ENCODE measurements at regions not wholly inside any gene's neighbourhood (a gene's known extent, or its start where the extent isn't known, plus 50 kb on each side); places are given as distances from the start of the nearest gene placed in this dataset.

GRCh38 chr2:181378491-181378890 is 78.7 kb upstream of the ITGA4 start:
- no peaks in the 10 kb centered on the region for H3K79me1 ChIP-seq (ENCODE audit: low read depth in 1 of 2, low read length in 2 of 2)
- intact Hi-C loops (cut with micrococcal nuclease) (no loop called here), in situ Hi-C loops (cut with MboI; ENCODE audit: low sequenced_read_pairs) (no loop called here), dilution Hi-C loops (cut with HindIII; ENCODE audit: low sequenced_read_pairs, unreplicated experiment) (no loop called here)
- no peak overlapping the region for H3K4me2 ChIP-seq (ENCODE audit: low read depth, low read length)
- ATAC-seq (ENCODE audit: low read depth) (no peak), DNase-seq (no peak)
- no peak overlapping the region for H3K23ac ChIP-seq (ENCODE audit: low read depth, low read length)
- H2BK5ac ChIP-seq (ENCODE audit: low read depth, low read length, poor library complexity, severe bottlenecking): no peak overlapping the region
- H4K20me1 ChIP-seq (ENCODE audit: insufficient read depth, low read length): no peaks in the 10 kb centered on the region
- no peak overlapping the region for H4K8ac ChIP-seq (ENCODE audit: low read depth in 2 of 2, low read length in 2 of 2)
- no peak overlapping the region for H3K27ac ChIP-seq (ENCODE audit: insufficient read depth, low read length)
- no peak overlapping the region for H2BK15ac ChIP-seq (ENCODE audit: low read depth, low read length)
- H4K91ac ChIP-seq (ENCODE audit: insufficient read depth, low read depth, low read length): no peak overlapping the region
- H3K56ac ChIP-seq (ENCODE audit: extremely low read depth, insufficient read depth, low read length): no peak overlapping the region
- no peak overlapping the region for H3K14ac ChIP-seq (replicated peaks; ENCODE audit: low read depth, low read length)
- no peak overlapping the region for H2AK5ac ChIP-seq (ENCODE audit: low read depth, low read length)
- no peak overlapping the region for H3K4ac ChIP-seq (ENCODE audit: low read depth, low read length)
- H2AK9ac ChIP-seq (replicated peaks; ENCODE audit: low read depth, low read length, poor library complexity): no peak overlapping the region
- H4K5ac ChIP-seq (ENCODE audit: low read depth, low read length): no peak overlapping the region
- H3K18ac ChIP-seq (ENCODE audit: low read depth, low read length): no peak overlapping the region
- H3K4me1 ChIP-seq (ENCODE audit: control insufficient read depth, insufficient read depth, low read length): no peaks in the 10 kb centered on the region
- H3K9ac ChIP-seq (ENCODE audit: low read depth, low read length): no peak overlapping the region
- POLR2A ChIA-PET (ENCODE audit: unreplicated experiment): interaction anchor here (0.5 kb wide), 1 partner anchor 8 kb away, joined by 3 read pairs; no protein-coding TSS in a partner anchor
- H3K9me1 ChIP-seq (ENCODE audit: insufficient read depth, low read length): no peaks in the 10 kb centered on the region
- peaks cover 4% of the 10 kb centered on the region; the same call in 1 of the 2 replicates for H3K27me3 ChIP-seq (ENCODE audit: control insufficient read depth, insufficient read depth, low read length)
- H2AFZ ChIP-seq (replicated peaks; ENCODE audit: low read length, poor library complexity): no peak overlapping the region
- H3K9me3 ChIP-seq (ENCODE audit: control insufficient read depth, insufficient read depth, low read length): no peaks in the 10 kb centered on the region
- TF ChIP-seq, protein P1, sequence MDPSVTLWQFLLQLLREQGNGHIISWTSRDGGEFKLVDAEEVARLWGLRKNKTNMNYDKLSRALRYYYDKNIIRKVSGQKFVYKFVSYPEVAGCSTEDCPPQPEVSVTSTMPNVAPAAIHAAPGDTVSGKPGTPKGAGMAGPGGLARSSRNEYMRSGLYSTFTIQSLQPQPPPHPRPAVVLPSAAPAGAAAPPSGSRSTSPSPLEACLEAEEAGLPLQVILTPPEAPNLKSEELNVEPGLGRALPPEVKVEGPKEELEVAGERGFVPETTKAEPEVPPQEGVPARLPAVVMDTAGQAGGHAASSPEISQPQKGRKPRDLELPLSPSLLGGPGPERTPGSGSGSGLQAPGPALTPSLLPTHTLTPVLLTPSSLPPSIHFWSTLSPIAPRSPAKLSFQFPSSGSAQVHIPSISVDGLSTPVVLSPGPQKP (IDR thresholded peaks at IDR 0.05; ENCODE audit: borderline replicate concordance, low read depth, low read length): no peak
- TF ChIP-seq FOS (IDR thresholded peaks at IDR 0.05; ENCODE audit: low read depth, low read length) (no peak), POLR2A (IDR thresholded peaks at IDR 0.05; ENCODE audit: low read depth, low read length) (no peak), RAD21 (IDR thresholded peaks at IDR 0.05; ENCODE audit: low read length) (no peak), MXI1 (IDR thresholded peaks at IDR 0.05; ENCODE audit: borderline replicate concordance, low read depth, low read length) (no peak), CEBPB (IDR thresholded peaks at IDR 0.05; ENCODE audit: low read depth, low read length) (no peak), BHLHE40 (IDR thresholded peaks at IDR 0.05; ENCODE audit: low read depth, low read length) (no peak), CHD1 (IDR thresholded peaks at IDR 0.05; ENCODE audit: low read depth, low read length) (no peak), MAZ (IDR thresholded peaks at IDR 0.05; ENCODE audit: borderline replicate concordance, low read depth, low read length) (no peak), RFX5 (IDR thresholded peaks at IDR 0.05; ENCODE audit: low read depth, low read length) (no peak)
- TF ChIP-seq, protein P2, sequence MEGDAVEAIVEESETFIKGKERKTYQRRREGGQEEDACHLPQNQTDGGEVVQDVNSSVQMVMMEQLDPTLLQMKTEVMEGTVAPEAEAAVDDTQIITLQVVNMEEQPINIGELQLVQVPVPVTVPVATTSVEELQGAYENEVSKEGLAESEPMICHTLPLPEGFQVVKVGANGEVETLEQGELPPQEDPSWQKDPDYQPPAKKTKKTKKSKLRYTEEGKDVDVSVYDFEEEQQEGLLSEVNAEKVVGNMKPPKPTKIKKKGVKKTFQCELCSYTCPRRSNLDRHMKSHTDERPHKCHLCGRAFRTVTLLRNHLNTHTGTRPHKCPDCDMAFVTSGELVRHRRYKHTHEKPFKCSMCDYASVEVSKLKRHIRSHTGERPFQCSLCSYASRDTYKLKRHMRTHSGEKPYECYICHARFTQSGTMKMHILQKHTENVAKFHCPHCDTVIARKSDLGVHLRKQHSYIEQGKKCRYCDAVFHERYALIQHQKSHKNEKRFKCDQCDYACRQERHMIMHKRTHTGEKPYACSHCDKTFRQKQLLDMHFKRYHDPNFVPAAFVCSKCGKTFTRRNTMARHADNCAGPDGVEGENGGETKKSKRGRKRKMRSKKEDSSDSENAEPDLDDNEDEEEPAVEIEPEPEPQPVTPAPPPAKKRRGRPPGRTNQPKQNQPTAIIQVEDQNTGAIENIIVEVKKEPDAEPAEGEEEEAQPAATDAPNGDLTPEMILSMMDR (conservative IDR thresholded peaks at IDR 0.05; ENCODE audit: low read depth, low read length): no peak
- H3K4me3 ChIP-seq (ENCODE audit: insufficient read depth, low read depth, low read length): no peak overlapping the region
- 66% methylated on average over 3 of the region's 5 CpGs; no CpG with 5 or more reads in 1 of the 2 experiments for WGBS, 2 experiments (ENCODE audit: extremely low coverage in 2 of 2, insufficient read length in 1 of 2)
- H3K36me3 ChIP-seq (ENCODE audit: control insufficient read depth, insufficient read depth, low read length): no peaks in the 10 kb centered on the region
- H2BK20ac ChIP-seq (ENCODE audit: low read depth, low read length): no peak overlapping the region
- no TSS peak for BruUV-seq (replicated peaks)
- no peak overlapping the region for H2BK120ac ChIP-seq (ENCODE audit: low read depth, low read length)
- CTCF ChIA-PET: no interaction called here
